BLaER1 (cell line): ENCODE measurements at regions not wholly inside any gene's neighbourhood (a gene's known extent, or its start where the extent isn't known, plus 50 kb on each side); places are given as distances from the start of the nearest gene placed in this dataset.

Source experiments
- H3K27ac ChIP-seq: shearing (Covaris generic); formaldehyde crosslinking; 2 replicates; pipeline ENCODE4 v1.8.1; 2022
- H3K27me3 ChIP-seq: shearing (Covaris generic); formaldehyde crosslinking; 2 replicates; pipeline ENCODE4 v1.8.1; 2022
- H3K36me3 ChIP-seq: shearing (Covaris generic); formaldehyde crosslinking; 2 replicates; pipeline ENCODE4 v1.8.1; 2022
- H3K4me1 ChIP-seq: shearing (Covaris generic); formaldehyde crosslinking; 2 replicates; pipeline ENCODE4 v1.8.1; 2022
- H3K4me2 ChIP-seq: shearing (Covaris generic); formaldehyde crosslinking; 2 replicates; pipeline ENCODE4 v1.8.1; 2022
- H3K4me3 ChIP-seq: shearing (Covaris generic); formaldehyde crosslinking; 2 replicates; pipeline ENCODE4 v1.8.1; 2022
- H3K9ac ChIP-seq: shearing (Covaris generic); formaldehyde crosslinking; 2 replicates; pipeline ENCODE4 v1.8.1; 2022
- H3K9me3 ChIP-seq: shearing (Covaris generic); formaldehyde crosslinking; 2 replicates; pipeline ENCODE4 v1.8.1; 2022
- H4K20me1 ChIP-seq: shearing (Covaris generic); formaldehyde crosslinking; 2 replicates; pipeline ENCODE4 v1.8.1; 2022
- Cebpa-rat ChIP-seq: shearing (Covaris generic); IDR thresholded peaks from 2 replicates; pipeline ENCODE4 v1.8.1; 2022

- H3K4me2 ChIP-seq = no peak overlapping the region
- no peaks in the 10 kb centered on the region for H3K9me3 ChIP-seq
- no peaks in the 10 kb centered on the region for H3K36me3 ChIP-seq
- no peak overlapping the region for H3K4me3 ChIP-seq
- H3K27ac ChIP-seq = no peak overlapping the region
- H4K20me1 ChIP-seq = no peaks in the 10 kb centered on the region
- no peak overlapping the region for H3K9ac ChIP-seq
- H3K27me3 ChIP-seq = no peaks in the 10 kb centered on the region
- no peaks in the 10 kb centered on the region for H3K4me1 ChIP-seq
- no peak for TF ChIP-seq Cebpa-rat
These were observed 55.8 kb downstream of the KCNE4 start for GRCh38 chr2:223107825-223108224.

- H3K9me3 ChIP-seq = no peaks in the 10 kb centered on the region
- no peak overlapping the region for H3K4me3 ChIP-seq
- TF ChIP-seq Cebpa-rat = no peak
- no peaks in the 10 kb centered on the region for H4K20me1 ChIP-seq
- no peaks in the 10 kb centered on the region for H3K36me3 ChIP-seq
- no peaks in the 10 kb centered on the region for H3K27me3 ChIP-seq
- no peaks in the 10 kb centered on the region for H3K4me1 ChIP-seq
- no peak overlapping the region for H3K4me2 ChIP-seq
- no peak overlapping the region for H3K9ac ChIP-seq
- H3K27ac ChIP-seq = no peak overlapping the region
These were observed 56.5 kb downstream of the KCNE4 start for GRCh38 chr2:223108351-223109050.

- Histone ChIP-seq H3K36me3 (no peaks in the 10 kb centered on the region), H3K4me1 (no peaks in the 10 kb centered on the region), H3K9ac (no peak overlapping the region), H3K27ac (no peak overlapping the region), H3K27me3 (no peaks in the 10 kb centered on the region), H3K9me3 (no peaks in the 10 kb centered on the region), H4K20me1 (no peaks in the 10 kb centered on the region), H3K4me2 (no peak overlapping the region), H3K4me3 (no peak overlapping the region)
- no peak for TF ChIP-seq Cebpa-rat
These were observed 57.4 kb downstream of the KCNE4 start for GRCh38 chr2:223109341-223109740.

GRCh38 chr2:223113161-223113560 is 61.2 kb downstream of the KCNE4 start:
- Histone ChIP-seq H3K4me1 (no peaks in the 10 kb centered on the region), H3K4me3 (no peak overlapping the region), H3K9me3 (no peaks in the 10 kb centered on the region), H4K20me1 (no peaks in the 10 kb centered on the region), H3K9ac (no peak overlapping the region), H3K36me3 (no peaks in the 10 kb centered on the region), H3K27ac (no peak overlapping the region), H3K27me3 (no peaks in the 10 kb centered on the region), H3K4me2 (no peak overlapping the region)
- TF ChIP-seq Cebpa-rat = no peak

- no peak overlapping the region for H3K27ac ChIP-seq
- no peak for TF ChIP-seq Cebpa-rat
These were observed 62.2 kb downstream of the KCNE4 start for GRCh38 chr2:223114170-223114569.

GRCh38 chr2:223114917-223115316 is 62.9 kb downstream of the KCNE4 start:
- Histone ChIP-seq H4K20me1 (no peaks in the 10 kb centered on the region), H3K27me3 (no peaks in the 10 kb centered on the region), H3K9me3 (no peaks in the 10 kb centered on the region), H3K4me3 (no peak overlapping the region), H3K27ac (no peak overlapping the region), H3K9ac (no peak overlapping the region), H3K4me1 (no peaks in the 10 kb centered on the region), H3K36me3 (no peaks in the 10 kb centered on the region), H3K4me2 (no peak overlapping the region)
- TF ChIP-seq Cebpa-rat = no peak

More at GRCh38 chr2:223114170-223114569, 62.2 kb downstream of the KCNE4 start:
- Histone ChIP-seq H3K4me2 (no peak overlapping the region), H3K4me3 (no peak overlapping the region), H3K36me3 (no peaks in the 10 kb centered on the region), H3K4me1 (no peaks in the 10 kb centered on the region), H3K27me3 (no peaks in the 10 kb centered on the region), H4K20me1 (no peaks in the 10 kb centered on the region), H3K9me3 (no peaks in the 10 kb centered on the region), H3K9ac (no peak overlapping the region)

- no peak overlapping the region for H3K9ac ChIP-seq
- H3K27ac ChIP-seq = no peak overlapping the region
- H4K20me1 ChIP-seq = no peaks in the 10 kb centered on the region
- no peaks in the 10 kb centered on the region for H3K27me3 ChIP-seq
- no peaks in the 10 kb centered on the region for H3K4me1 ChIP-seq
- TF ChIP-seq Cebpa-rat = no peak
- H3K4me2 ChIP-seq = no peak overlapping the region
- no peaks in the 10 kb centered on the region for H3K36me3 ChIP-seq
- no peak overlapping the region for H3K4me3 ChIP-seq
- H3K9me3 ChIP-seq = no peaks in the 10 kb centered on the region
These were observed 65.5 kb downstream of the KCNE4 start for GRCh38 chr2:223117533-223117932.

GRCh38 chr2:223121283-223121682 is 69.3 kb downstream of the KCNE4 start:
- no peaks in the 10 kb centered on the region for H3K36me3 ChIP-seq

GRCh38 chr2:223122781-223123180 is 70.8 kb downstream of the KCNE4 start:
- Histone ChIP-seq H3K27me3 (no peaks in the 10 kb centered on the region), H3K9me3 (no peaks in the 10 kb centered on the region), H3K9ac (no peak overlapping the region), H3K4me3 (no peak overlapping the region), H3K4me1 (peaks cover 6% of the 10 kb centered on the region; the same call in 1 of the 2 replicates), H3K27ac (no peak overlapping the region), H3K4me2 (no peak overlapping the region), H3K36me3 (no peaks in the 10 kb centered on the region), H4K20me1 (no peaks in the 10 kb centered on the region)
- no peak for TF ChIP-seq Cebpa-rat

More at GRCh38 chr2:223121283-223121682, 69.3 kb downstream of the KCNE4 start:
- Histone ChIP-seq H3K4me1 (peaks cover 6% of the 10 kb centered on the region; the same call in 1 of the 2 replicates), H4K20me1 (no peaks in the 10 kb centered on the region), H3K9ac (no peak overlapping the region), H3K27me3 (no peaks in the 10 kb centered on the region), H3K9me3 (no peaks in the 10 kb centered on the region), H3K4me2 (no peak overlapping the region), H3K27ac (no peak overlapping the region), H3K4me3 (no peak overlapping the region)
- no peak for TF ChIP-seq Cebpa-rat

GRCh38 chr2:223123855-223124610 is 72.0 kb downstream of the KCNE4 start:
- Histone ChIP-seq H3K4me2 (no peak overlapping the region; the same call in 1 of the 2 replicates), H3K27me3 (no peaks in the 10 kb centered on the region), H3K9ac (no peak overlapping the region), H3K9me3 (no peaks in the 10 kb centered on the region), H3K27ac (no peak overlapping the region), H3K4me1 (peaks cover 6% of the 10 kb centered on the region; the same call in 1 of the 2 replicates), H3K36me3 (no peaks in the 10 kb centered on the region), H3K4me3 (no peak overlapping the region), H4K20me1 (no peaks in the 10 kb centered on the region)
- no peak for TF ChIP-seq Cebpa-rat
